GM13977 (cell line): ENCODE measurements at regions not wholly inside any gene's neighbourhood (a gene's known extent, or its start where the extent isn't known, plus 50 kb on each side); places are given as distances from the start of the nearest gene placed in this dataset.

ENCODE experiments used
- DNase-seq: peaks from one replicate; pipeline ENCODE4 v3.0.0; 2012; ENCODE audit warnings: low spot score
- in situ Hi-C: fragments of 300-500 bp; cut with MboI; formaldehyde crosslinking; loops from one replicate; pipeline ENCODE4 v1.12.0; 2022; ENCODE audit warnings: low sequenced_read_pairs, low pct_unique_long_range_greater_than_20kb, mixed read lengths, inconsistent platforms; ENCODE audit not compliant: unreplicated experiment
- TF ChIP-seq, protein P1 (sequence below): IDR thresholded peaks from 2 replicates; pipeline ENCODE4 v1.5.1; 2012; ENCODE audit warnings: mild to moderate bottlenecking, control low read depth; ENCODE audit not compliant: insufficient read depth; ENCODE audit errors: extremely low read depth, missing control alignments

DNA sequence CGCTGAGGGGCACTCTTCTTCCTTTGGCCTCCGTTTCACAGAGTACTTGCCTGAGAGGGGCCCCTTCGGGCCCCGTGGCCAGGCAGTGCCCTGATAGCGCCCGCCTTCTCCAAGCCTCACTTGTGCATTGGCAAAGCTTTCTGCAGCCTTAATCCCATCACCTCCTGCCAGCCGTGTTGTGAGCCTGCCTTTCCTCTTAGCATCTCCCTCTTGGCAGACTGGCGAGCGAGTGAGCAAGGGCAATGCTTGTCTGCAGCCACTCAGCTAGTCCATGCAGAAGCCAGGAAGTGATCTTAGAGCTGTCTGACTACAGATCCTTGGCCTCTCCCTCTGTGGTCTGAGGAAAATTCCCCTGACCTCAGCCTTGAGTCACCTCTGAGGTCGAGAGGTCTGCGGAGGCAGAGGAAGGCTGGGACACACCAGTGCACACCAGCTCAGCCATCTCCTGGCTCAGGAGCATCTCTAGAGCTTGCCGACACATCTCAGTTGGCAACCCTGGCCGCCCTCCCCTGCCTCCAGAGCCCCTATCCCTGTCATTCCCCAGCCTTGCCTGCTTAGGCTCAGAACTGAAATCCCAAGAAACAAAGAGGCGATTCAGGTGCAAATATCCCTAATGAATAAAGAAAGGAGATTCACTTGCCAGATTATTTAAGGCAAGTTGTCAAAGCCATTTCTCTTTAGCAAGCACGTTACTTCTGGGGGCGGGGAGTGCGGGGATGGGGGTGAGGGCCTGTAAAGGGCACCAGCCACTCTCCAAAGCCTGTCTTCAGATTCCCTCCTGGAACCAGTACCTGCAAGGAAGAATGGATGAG lies 143.5 kb upstream of the MAMLD1 start:
- in situ Hi-C loops = no loop called here
- no peak for DNase-seq
- TF ChIP-seq, protein P1, sequence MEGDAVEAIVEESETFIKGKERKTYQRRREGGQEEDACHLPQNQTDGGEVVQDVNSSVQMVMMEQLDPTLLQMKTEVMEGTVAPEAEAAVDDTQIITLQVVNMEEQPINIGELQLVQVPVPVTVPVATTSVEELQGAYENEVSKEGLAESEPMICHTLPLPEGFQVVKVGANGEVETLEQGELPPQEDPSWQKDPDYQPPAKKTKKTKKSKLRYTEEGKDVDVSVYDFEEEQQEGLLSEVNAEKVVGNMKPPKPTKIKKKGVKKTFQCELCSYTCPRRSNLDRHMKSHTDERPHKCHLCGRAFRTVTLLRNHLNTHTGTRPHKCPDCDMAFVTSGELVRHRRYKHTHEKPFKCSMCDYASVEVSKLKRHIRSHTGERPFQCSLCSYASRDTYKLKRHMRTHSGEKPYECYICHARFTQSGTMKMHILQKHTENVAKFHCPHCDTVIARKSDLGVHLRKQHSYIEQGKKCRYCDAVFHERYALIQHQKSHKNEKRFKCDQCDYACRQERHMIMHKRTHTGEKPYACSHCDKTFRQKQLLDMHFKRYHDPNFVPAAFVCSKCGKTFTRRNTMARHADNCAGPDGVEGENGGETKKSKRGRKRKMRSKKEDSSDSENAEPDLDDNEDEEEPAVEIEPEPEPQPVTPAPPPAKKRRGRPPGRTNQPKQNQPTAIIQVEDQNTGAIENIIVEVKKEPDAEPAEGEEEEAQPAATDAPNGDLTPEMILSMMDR = no peak

- DNase-seq = no peak
- in situ Hi-C loops = no loop called here
- TF ChIP-seq, protein P1 = no peak
Measured at GRCh38 chrX:150223176-150224015, 139.7 kb upstream of the MAMLD1 start.

GRCh38 chrX:150224676-150225075 lies 138.4 kb upstream of the MAMLD1 start:
- TF ChIP-seq, protein P1 = no peak
- in situ Hi-C loops = no loop called here
- no peak for DNase-seq

- DNase-seq = no peak
- in situ Hi-C loops = no loop called here
- TF ChIP-seq, protein P1 = no peak
Measured at GRCh38 chrX:150225266-150225665, 137.9 kb upstream of the MAMLD1 start.

GRCh38 chrX:150225756-150226155 lies 137.4 kb upstream of the MAMLD1 start:
- DNase-seq = no peak
- in situ Hi-C loops = no loop called here

More at GRCh38 chrX:150225756-150226155, 137.4 kb upstream of the MAMLD1 start:
- TF ChIP-seq, protein P1 = no peak
